Endothelial cell of umbilical vein (primary cell): ENCODE measurements at regions not wholly inside any gene's neighbourhood (a gene's known extent, or its start where the extent isn't known, plus 50 kb on each side); places are given as distances from the start of the nearest gene placed in this dataset.

Experiments
- BruUV-seq: library from RNA; stranded (reverse); fragments of 400-500 nt; replicated peaks from 2 replicates; lab custom pipeline; 2021; lab: Mats Ljungman, UMichigan
- CTCF ChIA-PET: fragments of 300-600, 350-600 bp; sonication (Branson Sonifier 250); formaldehyde crosslinking; loops from one replicate; lab custom pipeline; 2021; ENCODE audit warnings: antibody characterized with exemption, inconsistent platforms; lab: Charles Lee
- POLR2A ChIA-PET: fragments of 300-600, 350-600 bp; sonication (Branson Sonifier 250); formaldehyde crosslinking; loops from one replicate; lab custom pipeline; 2021; ENCODE audit warnings: antibody characterized with exemption, inconsistent platforms; lab: Charles Lee
- DNase-seq: peaks from one replicate; pipeline ENCODE4 v3.0.0-alpha.2; 2011; ENCODE audit warnings: low read depth, low spot score
- FAIRE-seq: peaks from 2 replicates; lab custom pipeline; 2011; peaks lifted over from hg19 to GRCh38; lab: Jason Lieb, UNC
- H2AFZ ChIP-seq: 2 replicates; pipeline ENCODE4 v1.6.0; 2012; ENCODE audit warnings: low read depth, low read length, control low read depth, inconsistent platforms
- H3K27ac ChIP-seq: 2 replicates; pipeline ENCODE4 v1.5.1; 2011; ENCODE audit warnings: low read depth, mild to moderate bottlenecking, control low read depth, low read length, moderate library complexity; ENCODE audit not compliant: insufficient read depth
- H3K27me3 ChIP-seq, 2 experiments: 2 replicates each; pipeline versions ENCODE4 v1.6.0 to v1.6.1; 2011; ENCODE audit warnings: low read length in 2 of 2, mixed read lengths in 1 of 2; ENCODE audit not compliant: control insufficient read depth in 2 of 2, insufficient read depth in 2 of 2
- H3K36me3 ChIP-seq, 2 experiments: 2 replicates in 1 of 2; 3 replicates in 1 of 2; pipeline ENCODE4 v1.5.1; 2011; ENCODE audit warnings: low read length in 2 of 2, mild to moderate bottlenecking in 1 of 2, moderate library complexity in 1 of 2; ENCODE audit not compliant: control insufficient read depth in 2 of 2, insufficient read depth in 2 of 2; ENCODE audit errors: extremely low read depth in 1 of 2
- H3K4me1 ChIP-seq: 3 replicates; pipeline ENCODE4 v1.5.1; 2011; ENCODE audit warnings: mild to moderate bottlenecking, low read length; ENCODE audit not compliant: control insufficient read depth, insufficient read depth; ENCODE audit errors: extremely low read depth
- H3K4me2 ChIP-seq: 2 replicates; pipeline ENCODE4 v1.6.1; 2011; ENCODE audit warnings: low read length, control low read depth, mixed read lengths; ENCODE audit not compliant: insufficient read depth
- H3K4me3 ChIP-seq, 3 experiments: fragments of 200-600 bp in 1 of 3; sonication (generic), shearing (Covaris generic) in 1 of 3; replicated peaks in 1 of 3; 2 replicates each; pipeline ENCODE4 v1.5.1; 2011 to 2016; ENCODE audit warnings: control low read depth in 3 of 3, low read length in 3 of 3, mild to moderate bottlenecking in 2 of 3, inconsistent platforms in 1 of 3, low read depth in 1 of 3, moderate library complexity in 1 of 3; ENCODE audit not compliant: insufficient read depth in 1 of 3
- H3K79me2 ChIP-seq: 2 replicates; pipeline ENCODE4 v1.6.0; 2012; ENCODE audit warnings: low read length, inconsistent platforms; ENCODE audit not compliant: control insufficient read depth, insufficient read depth
- H3K9ac ChIP-seq: replicated peaks from 2 replicates; pipeline ENCODE3; 2011; ENCODE audit warnings: low read length, control low read depth; ENCODE audit not compliant: insufficient read depth; ENCODE audit errors: extremely low read depth
- H3K9me1 ChIP-seq: replicated peaks from 3 replicates; pipeline ENCODE4 v1.6.0; 2011; ENCODE audit warnings: mild to moderate bottlenecking, low read length; ENCODE audit not compliant: control insufficient read depth, insufficient read depth; ENCODE audit errors: extremely low read depth
- H3K9me3 ChIP-seq: replicated peaks from 2 replicates; pipeline ENCODE4 v1.5.1; 2012; ENCODE audit warnings: low read length, inconsistent platforms; ENCODE audit not compliant: control insufficient read depth, insufficient read depth
- H4K20me1 ChIP-seq: replicated peaks from 2 replicates; pipeline ENCODE3; 2011; ENCODE audit warnings: mild to moderate bottlenecking, low read length; ENCODE audit not compliant: control insufficient read depth, insufficient read depth; ENCODE audit errors: extremely low read depth
- EZH2 ChIP-seq: IDR thresholded peaks from 2 replicates; pipeline ENCODE4 v1.6.1; 2012; ENCODE audit warnings: borderline replicate concordance, low read depth, mild to moderate bottlenecking, moderate library complexity, low read length, inconsistent platforms; ENCODE audit not compliant: severe bottlenecking
- FOS ChIP-seq: IDR thresholded peaks from 2 replicates; pipeline ENCODE4 v1.6.1; 2011; ENCODE audit warnings: mild to moderate bottlenecking, low read length, moderate library complexity, borderline replicate concordance; ENCODE audit not compliant: insufficient read depth
- GATA2 ChIP-seq: IDR thresholded peaks from 2 replicates; pipeline ENCODE4 v1.7.0; 2011; ENCODE audit warnings: low read depth, mild to moderate bottlenecking, moderate library complexity, mixed read lengths, low read length; ENCODE audit not compliant: insufficient read length, insufficient read depth
- JUN ChIP-seq: IDR thresholded peaks from 2 replicates; pipeline ENCODE4 v1.6.1; 2011; ENCODE audit warnings: borderline replicate concordance, low read depth; ENCODE audit not compliant: insufficient read length, insufficient read depth
- MYC ChIP-seq: IDR thresholded peaks from one replicate; pipeline ENCODE4 v1.6.1; 2011; ENCODE audit warnings: mild to moderate bottlenecking, low read depth, low read length
- POLR2A ChIP-seq: IDR thresholded peaks from 2 replicates; pipeline ENCODE4 v1.6.1; 2012; ENCODE audit warnings: low read depth, mild to moderate bottlenecking, control low read depth, low read length
- POLR2AphosphoS5 ChIP-seq: IDR thresholded peaks from 2 replicates; pipeline ENCODE4 v1.6.1; 2012; ENCODE audit warnings: low read depth, mild to moderate bottlenecking, control low read depth, low read length, moderate library complexity; ENCODE audit not compliant: insufficient read depth
- dilution Hi-C: fragments of 300-500 bp; cut with MboI; formaldehyde crosslinking; loops from one replicate; pipeline ENCODE4 v1.15.0; 2019; ENCODE audit warnings: low sequenced_read_pairs; ENCODE audit not compliant: extremely low pct_ligation_motif_present
- intact Hi-C: fragments of 100-400 bp; cut with micrococcal nuclease; formaldehyde crosslinking; loops from one replicate; pipeline ENCODE4 v1.10.0; 2022
- TF ChIP-seq, protein P1 (sequence below), 2 donors: IDR thresholded peaks; 1 replicate in 1 of 2; 2 replicates in 1 of 2; pipeline ENCODE4 v1.5.1; 2011; ENCODE audit warnings: low read length in 2 of 2, mild to moderate bottlenecking in 2 of 2, moderate library complexity in 2 of 2, control low read depth in 1 of 2, inconsistent platforms in 1 of 2, low read depth in 1 of 2; ENCODE audit not compliant: insufficient read depth in 1 of 2; ENCODE audit errors: extremely low read depth in 1 of 2
- TF ChIP-seq, protein P2 (sequence below): IDR thresholded peaks from 2 replicates; pipeline ENCODE4 v1.6.1; 2011; ENCODE audit not compliant: insufficient read depth, insufficient read length

DNA sequence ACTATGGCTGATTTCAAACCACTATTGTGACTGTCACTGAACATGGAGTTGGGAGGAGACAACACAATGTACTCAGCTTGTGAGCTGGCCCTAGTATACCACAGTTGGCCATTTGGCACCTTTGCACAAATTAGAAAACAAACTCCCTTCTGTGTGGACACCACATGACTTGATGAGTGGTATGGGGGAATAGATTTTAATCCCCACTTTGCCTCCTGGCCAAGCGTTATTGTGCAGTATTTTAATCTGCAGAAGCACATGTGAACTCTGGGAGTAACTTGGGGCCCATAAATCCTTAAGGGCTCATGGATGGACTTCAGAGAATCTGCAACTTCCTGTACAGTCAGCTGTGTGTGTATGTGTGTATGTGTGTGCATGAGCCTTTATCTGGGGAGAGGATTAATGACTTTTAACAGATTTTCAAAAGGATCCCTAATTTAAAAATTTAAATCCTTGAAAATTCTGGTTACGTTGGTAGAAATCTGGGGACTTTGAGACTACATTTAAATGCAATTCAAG lies 105.0 kb upstream of the PAQR3 start:
- H3K36me3 ChIP-seq, result no peaks in the 10 kb centered on the region
- dilution Hi-C loops, result no loop called here
- FAIRE-seq, result no peak
- H3K79me2 ChIP-seq, result no peaks in the 10 kb centered on the region
- POLR2A ChIA-PET, result no interaction called here
- H3K4me2 ChIP-seq, result no peak overlapping the region
- DNase-seq, result no peak
- intact Hi-C loops, result loop anchor here (5.0 to 10.0 kb wide), 2 partner anchors 92 to 1291 kb away; partner anchors contain the start of gene CFAP299
- H3K9me1 ChIP-seq, result no peaks in the 10 kb centered on the region
- H3K4me1 ChIP-seq, result no peaks in the 10 kb centered on the region
- TF ChIP-seq GATA2, result no peak
- TF ChIP-seq MYC, result no peak
- TF ChIP-seq POLR2A, result no peak
- TF ChIP-seq, protein P1, sequence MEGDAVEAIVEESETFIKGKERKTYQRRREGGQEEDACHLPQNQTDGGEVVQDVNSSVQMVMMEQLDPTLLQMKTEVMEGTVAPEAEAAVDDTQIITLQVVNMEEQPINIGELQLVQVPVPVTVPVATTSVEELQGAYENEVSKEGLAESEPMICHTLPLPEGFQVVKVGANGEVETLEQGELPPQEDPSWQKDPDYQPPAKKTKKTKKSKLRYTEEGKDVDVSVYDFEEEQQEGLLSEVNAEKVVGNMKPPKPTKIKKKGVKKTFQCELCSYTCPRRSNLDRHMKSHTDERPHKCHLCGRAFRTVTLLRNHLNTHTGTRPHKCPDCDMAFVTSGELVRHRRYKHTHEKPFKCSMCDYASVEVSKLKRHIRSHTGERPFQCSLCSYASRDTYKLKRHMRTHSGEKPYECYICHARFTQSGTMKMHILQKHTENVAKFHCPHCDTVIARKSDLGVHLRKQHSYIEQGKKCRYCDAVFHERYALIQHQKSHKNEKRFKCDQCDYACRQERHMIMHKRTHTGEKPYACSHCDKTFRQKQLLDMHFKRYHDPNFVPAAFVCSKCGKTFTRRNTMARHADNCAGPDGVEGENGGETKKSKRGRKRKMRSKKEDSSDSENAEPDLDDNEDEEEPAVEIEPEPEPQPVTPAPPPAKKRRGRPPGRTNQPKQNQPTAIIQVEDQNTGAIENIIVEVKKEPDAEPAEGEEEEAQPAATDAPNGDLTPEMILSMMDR (IDR thresholded peaks at IDR 0.05; ENCODE audit: extremely low read depth in 1 of 2, insufficient read depth in 1 of 2, low read depth in 1 of 2, low read length in 2 of 2), result no peak
- TF ChIP-seq POLR2AphosphoS5, result no peak
- TF ChIP-seq JUN, result no peak
- no peak for TF ChIP-seq FOS
- TF ChIP-seq, protein P2, sequence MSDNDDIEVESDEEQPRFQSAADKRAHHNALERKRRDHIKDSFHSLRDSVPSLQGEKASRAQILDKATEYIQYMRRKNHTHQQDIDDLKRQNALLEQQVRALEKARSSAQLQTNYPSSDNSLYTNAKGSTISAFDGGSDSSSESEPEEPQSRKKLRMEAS, result no peak
- TF ChIP-seq EZH2, result no peak
- no peak overlapping the region for H3K9ac ChIP-seq
- H2AFZ ChIP-seq, result no peak overlapping the region
- no peak overlapping the region for H3K4me3 ChIP-seq
- H4K20me1 ChIP-seq, result no peaks in the 10 kb centered on the region
- CTCF ChIA-PET, result no interaction called here
- H3K27me3 ChIP-seq, result no peaks in the 10 kb centered on the region
- no peak overlapping the region for H3K27ac ChIP-seq
- no TSS peak for BruUV-seq
- H3K9me3 ChIP-seq, result no peaks in the 10 kb centered on the region
